H1 (cell line): ENCODE measurements at regions not wholly inside any gene's neighbourhood (a gene's known extent, or its start where the extent isn't known, plus 50 kb on each side); places are given as distances from the start of the nearest gene placed in this dataset.

ENCODE experiments used
- TF ChIP-seq, protein P1 (sequence below): IDR thresholded peaks from 2 replicates; pipeline ENCODE4 v1.6.1; 2011; ENCODE audit warnings: low read depth, mild to moderate bottlenecking, low read length; ENCODE audit not compliant: insufficient read depth

DNA sequence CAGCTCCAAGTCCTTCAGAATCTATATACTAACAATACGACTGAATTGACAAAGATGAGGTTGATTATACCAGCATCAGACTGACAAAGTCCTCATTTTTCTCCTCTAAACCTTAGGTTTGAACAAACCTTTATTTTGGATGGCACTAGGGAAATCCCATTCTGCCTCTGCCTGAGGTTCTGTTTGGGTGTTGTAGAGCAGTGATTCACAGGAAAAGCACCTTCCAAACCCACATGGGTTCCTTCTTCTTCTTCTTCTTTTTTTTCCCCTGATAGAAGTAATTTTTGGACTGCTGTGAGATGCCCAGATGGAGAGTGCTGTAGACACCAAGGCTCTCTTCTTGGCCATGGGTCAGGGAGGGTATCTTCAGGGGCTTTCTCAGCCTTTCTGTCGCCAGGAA lies 164.9 kb upstream of the PAPPA start (continued):
- TF ChIP-seq, protein P1, sequence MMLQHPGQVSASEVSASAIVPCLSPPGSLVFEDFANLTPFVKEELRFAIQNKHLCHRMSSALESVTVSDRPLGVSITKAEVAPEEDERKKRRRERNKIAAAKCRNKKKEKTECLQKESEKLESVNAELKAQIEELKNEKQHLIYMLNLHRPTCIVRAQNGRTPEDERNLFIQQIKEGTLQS, result no peak
